Ovary (tissue), 7 donors: ENCODE measurements at regions not wholly inside any gene's neighbourhood (a gene's known extent, or its start where the extent isn't known, plus 50 kb on each side); places are given as distances from the start of the nearest gene placed in this dataset.

Experiments
- DNase-seq, 5 donors: peaks; one replicate each; pipeline ENCODE4 v3.0.0-alpha.2; 2019 to 2020
- H3K27ac ChIP-seq, 2 donors: fragments of 200-600 bp; one replicate each; pipeline versions ENCODE4 v1.5.1 to v1.8.0; 2019 to 2022
- H3K27me3 ChIP-seq: fragments of 200-600 bp; one replicate; pipeline ENCODE4 v1.8.0; 2022
- H3K36me3 ChIP-seq: fragments of 200-600 bp; sonication (generic); one replicate; pipeline ENCODE4 v1.5.1; 2019
- H3K4me1 ChIP-seq: one replicate; pipeline ENCODE4 v1.8.1; 2013; ENCODE audit warnings: mild to moderate bottlenecking, moderate library complexity; ENCODE audit not compliant: insufficient read depth
- H3K4me3 ChIP-seq: fragments of 200-600 bp; sonication (generic); one replicate; pipeline ENCODE4 v1.5.1; 2017
- H3K9me3 ChIP-seq, 2 donors: fragments of 200-600 bp in 1 of 2; sonication (generic) in 1 of 2; one replicate each; pipeline versions ENCODE4 v1.5.1 to v1.8.1; 2013 to 2019; ENCODE audit warnings: mild to moderate bottlenecking in 1 of 2, moderate library complexity in 1 of 2
- CTCF ChIP-seq, 3 donors: fragments of 450-650 bp in 2 of 3; fragments of 200-600 bp in 1 of 3; IDR thresholded peaks; one replicate each; pipeline versions ENCODE4 v1.5.1 to v1.8.0; 2016 to 2022; ENCODE audit warnings: antibody characterized with exemption in 3 of 3, mild to moderate bottlenecking in 1 of 3
- EP300 ChIP-seq: sonication (generic); formaldehyde crosslinking; IDR thresholded peaks from one replicate; pipeline ENCODE4 v1.6.1; 2017; ENCODE audit warnings: antibody characterized with exemption
- POLR2A ChIP-seq: fragments of 450-650 bp; IDR thresholded peaks from one replicate; pipeline ENCODE4 v1.6.1; 2017; ENCODE audit warnings: antibody characterized with exemption, mild to moderate bottlenecking, moderate library complexity
- WGBS, 3 donors: extraction: QIAGEN DNeasy Blood & Tissue Kit in 1 of 3; methylation state at CpG; one replicate each; pipeline versions ENCODE4 v1.1.5 to v1.1.7; 2013 to 2017; 5-methylcytosine and 5-hydroxymethylcytosine counted together
- intact Hi-C, 4 donors: fragments of 100-400 bp; cut with DNase I; formaldehyde crosslinking; loops; one replicate each; pipeline versions ENCODE4 v1.11.0 to v1.15.1; 2022 to 2023
- donor health status: DM: no; HTN: no; CAD: no; lungs with moderate emphysema.
- donor health status: DM: no; HTN: no; CAD: no.
- donor health status: Bipolar disorder and iron deficiency.
- donor health status: DM: no; HTN: no; CAD: no.
- donor health status: DM: yes; HTN: yes; CAD: no.

DNA sequence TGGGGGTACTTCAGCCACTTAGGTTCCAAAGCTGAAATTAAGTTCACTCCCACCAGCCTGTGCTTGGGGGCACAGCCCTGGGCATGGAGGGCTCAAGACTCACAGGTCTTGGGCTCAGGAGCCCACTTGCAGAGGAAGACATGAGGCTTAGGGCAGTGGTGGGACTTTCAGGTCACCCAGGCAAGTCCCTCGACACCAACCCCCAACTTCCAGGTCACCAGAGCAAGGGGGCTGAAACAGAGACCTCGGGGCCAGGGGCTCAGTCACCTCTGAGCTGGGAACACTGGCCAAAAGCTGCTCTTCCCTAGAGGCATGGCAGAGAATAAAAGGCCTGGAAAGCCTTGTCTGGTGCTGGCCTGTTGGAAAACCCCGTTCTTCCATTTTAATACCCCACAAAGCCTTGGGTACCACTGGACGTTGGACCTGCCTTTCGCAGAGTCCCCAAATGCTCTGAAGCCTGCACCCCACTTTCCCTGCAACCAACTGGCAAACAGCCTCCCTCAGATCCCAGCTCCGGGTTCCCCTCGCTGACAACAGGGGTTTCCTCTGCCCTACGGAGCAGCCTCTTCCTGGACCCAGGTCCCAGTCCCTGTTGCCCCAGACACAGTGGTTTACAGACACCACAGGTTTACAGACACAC, 160.9 kb upstream of the PMEPA1 start:
- DNase-seq = no peak
- no peak overlapping the region for H3K4me3 ChIP-seq
- no peaks in the 10 kb centered on the region for H3K4me1 ChIP-seq
- H3K36me3 ChIP-seq = no peaks in the 10 kb centered on the region
- WGBS, 3 donors = 86 to 97% (median 89%) methylated on average over 6 to 8 of the region's 8 CpGs
- no peak for TF ChIP-seq EP300
- TF ChIP-seq POLR2A = no peak
- no peak for TF ChIP-seq CTCF (IDR thresholded peaks at IDR 0.05)
- intact Hi-C loops = no loop called here
- H3K27me3 ChIP-seq = no peaks in the 10 kb centered on the region
- no peak overlapping the region for H3K27ac ChIP-seq
- no peaks in the 10 kb centered on the region for H3K9me3 ChIP-seq

GRCh38 chr20:57869951-57870315, 160.1 kb upstream of the PMEPA1 start:
- no peaks in the 10 kb centered on the region for H3K4me1 ChIP-seq
- H3K4me3 ChIP-seq = no peak overlapping the region
- no peaks in the 10 kb centered on the region for H3K36me3 ChIP-seq
- no peak for DNase-seq
- TF ChIP-seq EP300 (no peak), CTCF (IDR thresholded peaks at IDR 0.05) (no peak), POLR2A (no peak)
- intact Hi-C loops = no loop called here
- no peak overlapping the region for H3K27ac ChIP-seq
- WGBS, 3 donors = 78 to 87% (median 85%) methylated on average over 9 of the region's 9 CpGs
- H3K9me3 ChIP-seq = no peaks in the 10 kb centered on the region
- H3K27me3 ChIP-seq = no peaks in the 10 kb centered on the region

GRCh38 chr20:57869291-57869950, 159.6 kb upstream of the PMEPA1 start:
- 77 to 78% (median 77%) methylated on average over 10 of the region's 10 CpGs for WGBS, 3 donors
- Histone ChIP-seq H3K36me3 (no peaks in the 10 kb centered on the region), H3K27me3 (no peaks in the 10 kb centered on the region), H3K9me3 (no peaks in the 10 kb centered on the region), H3K27ac (no peak overlapping the region), H3K4me1 (no peaks in the 10 kb centered on the region), H3K4me3 (no peak overlapping the region)
- intact Hi-C loops = no loop called here
- TF ChIP-seq CTCF (IDR thresholded peaks at IDR 0.05) (no peak), POLR2A (no peak), EP300 (no peak)
- DNase-seq = no peak

- H3K27me3 ChIP-seq = no peaks in the 10 kb centered on the region
- H3K9me3 ChIP-seq = no peaks in the 10 kb centered on the region
- 91 to 93% (median 93%) methylated on average over 15 of the region's 15 CpGs for WGBS, 3 donors
- DNase-seq = no peak
- no peaks in the 10 kb centered on the region for H3K4me1 ChIP-seq
- H3K27ac ChIP-seq = no peak overlapping the region
- TF ChIP-seq POLR2A (no peak), CTCF (IDR thresholded peaks at IDR 0.05) (no peak), EP300 (no peak)
- no peak overlapping the region for H3K4me3 ChIP-seq
- intact Hi-C loops = no loop called here
- H3K36me3 ChIP-seq = no peaks in the 10 kb centered on the region
Observed at GRCh38 chr20:57868310-57868709, 158.5 kb upstream of the PMEPA1 start.
